CD4-positive, alpha-beta T cell treated with Interleukin-12 subunit alpha and Interleukin-12 subunit beta, for 1 hour (primary cell): ENCODE measurements at regions not wholly inside any gene's neighbourhood (a gene's known extent, or its start where the extent isn't known, plus 50 kb on each side); places are given as distances from the start of the nearest gene placed in this dataset.

Experiments
- DNase-seq: peaks from one replicate; pipeline ENCODE4 v3.0.0-alpha.2; 2020

GRCh38 chr22:48376936-48377712, 1450.5 kb downstream of the BRD1 start:
- DNase-seq, result no peak

- no peak for DNase-seq
These were observed 1451.2 kb downstream of the BRD1 start for GRCh38 chr22:48376428-48376827.

- DNase-seq, result no peak
These were observed 1454.0 kb downstream of the BRD1 start for GRCh38 chr22:48373626-48374173.

DNA sequence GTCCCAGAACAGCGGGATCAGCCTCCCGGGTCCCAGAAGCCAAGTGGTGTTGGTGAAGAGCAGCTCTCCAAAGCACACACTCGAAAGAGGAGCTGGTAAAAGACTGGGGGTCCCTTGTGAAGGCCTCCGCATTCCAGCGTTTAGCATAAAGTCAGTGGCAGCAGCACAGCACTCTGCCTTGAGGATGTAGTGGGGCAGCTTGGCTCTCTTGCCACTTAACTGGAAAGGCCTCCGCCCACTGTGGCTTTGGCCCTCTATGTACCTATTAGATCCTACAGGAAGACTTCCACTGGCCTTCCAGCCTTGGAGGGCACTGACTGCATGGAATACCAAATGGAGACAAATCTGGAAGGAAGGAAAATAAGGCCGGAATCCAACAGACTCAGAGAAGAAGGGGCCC, 1455.3 kb downstream of the BRD1 start:
- DNase-seq, result no peak

DNA sequence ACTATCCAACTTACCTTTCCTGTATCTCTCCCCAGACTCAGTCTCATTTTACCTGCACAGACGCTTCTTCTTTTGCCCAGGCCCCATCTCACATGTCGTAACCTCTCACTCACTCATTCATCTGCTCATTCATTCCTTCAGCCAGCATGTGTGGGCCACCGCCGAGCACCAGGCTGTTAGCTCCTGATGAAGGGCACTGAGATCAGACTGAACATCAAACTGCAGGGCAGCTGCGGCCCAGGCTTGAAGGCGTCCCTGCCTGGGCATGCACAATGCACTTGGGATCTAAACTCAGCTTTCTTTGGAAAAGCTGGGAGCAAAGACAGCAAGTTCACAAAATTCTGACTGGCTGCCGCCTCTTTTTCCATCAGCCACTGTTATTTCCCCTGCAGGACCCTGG, 1456.3 kb downstream of the BRD1 start:
- no peak for DNase-seq

GRCh38 chr22:48370508-48371325, 1457.0 kb downstream of the BRD1 start:
- no peak for DNase-seq

- DNase-seq, result no peak
These were observed 1457.7 kb downstream of the BRD1 start for GRCh38 chr22:48369789-48370507.

DNA sequence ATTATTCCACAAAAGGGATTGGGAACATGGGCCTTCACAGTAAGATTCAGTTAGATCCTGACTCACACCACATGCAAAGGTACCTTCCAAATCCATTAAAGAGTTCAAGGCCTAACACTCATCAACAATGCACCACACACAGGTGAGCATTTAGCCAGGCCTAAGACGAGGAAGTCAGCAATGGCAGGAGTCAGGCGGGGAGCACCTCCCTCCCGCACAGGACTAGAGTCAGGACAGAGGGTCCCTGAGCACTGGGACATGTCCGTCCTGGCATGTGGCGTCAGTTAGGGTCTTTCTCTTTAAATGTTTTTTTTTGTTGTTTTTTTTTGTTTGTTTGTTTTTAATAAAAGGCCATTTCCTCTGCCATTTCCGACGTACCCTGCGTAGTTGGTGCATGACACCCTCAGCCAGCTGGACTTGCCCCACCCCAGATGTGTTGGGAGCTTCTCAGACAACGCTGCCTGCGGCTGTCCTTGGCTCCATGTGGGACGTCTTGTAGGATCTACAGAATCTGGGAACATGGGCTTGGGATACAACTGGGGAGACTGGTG, 1458.6 kb downstream of the BRD1 start:
- DNase-seq, result no peak

- no peak for DNase-seq
These were observed 1459.9 kb downstream of the BRD1 start for GRCh38 chr22:48367731-48368130.

GRCh38 chr22:48366591-48366990, 1461.1 kb downstream of the BRD1 start:
- DNase-seq, result no peak

GRCh38 chr22:48366056-48366455, 1461.6 kb downstream of the BRD1 start:
- DNase-seq, result no peak

DNA sequence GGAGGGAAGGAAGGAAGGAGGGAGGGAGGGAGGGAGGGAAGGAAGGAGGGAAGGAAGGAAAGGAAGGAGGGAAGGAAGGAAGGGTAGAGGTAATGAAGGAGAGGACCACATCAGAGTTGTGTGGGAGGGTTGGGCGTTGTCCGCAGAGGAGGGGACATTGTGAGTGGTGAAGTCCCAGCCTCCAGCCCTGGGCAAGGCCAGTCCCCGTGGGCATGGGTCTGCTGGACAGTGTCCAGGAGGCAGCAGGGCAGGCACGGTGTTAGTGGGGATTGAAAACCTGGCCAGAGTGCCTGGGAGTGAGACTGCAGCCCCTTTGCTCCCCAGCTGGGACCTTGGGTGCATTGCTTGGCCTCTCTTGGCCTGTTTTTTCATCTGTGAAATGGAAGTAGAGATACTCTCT, 1462.3 kb downstream of the BRD1 start:
- DNase-seq, result no peak

- DNase-seq, result no peak
These were observed 1464.8 kb downstream of the BRD1 start for GRCh38 chr22:48362721-48363404.

GRCh38 chr22:48361099-48361639, 1466.5 kb downstream of the BRD1 start:
- no peak for DNase-seq

GRCh38 chr22:48359613-48359965, 1468.1 kb downstream of the BRD1 start:
- no peak for DNase-seq

- no peak for DNase-seq
These were observed 1468.6 kb downstream of the BRD1 start for GRCh38 chr22:48358886-48359612.

DNA sequence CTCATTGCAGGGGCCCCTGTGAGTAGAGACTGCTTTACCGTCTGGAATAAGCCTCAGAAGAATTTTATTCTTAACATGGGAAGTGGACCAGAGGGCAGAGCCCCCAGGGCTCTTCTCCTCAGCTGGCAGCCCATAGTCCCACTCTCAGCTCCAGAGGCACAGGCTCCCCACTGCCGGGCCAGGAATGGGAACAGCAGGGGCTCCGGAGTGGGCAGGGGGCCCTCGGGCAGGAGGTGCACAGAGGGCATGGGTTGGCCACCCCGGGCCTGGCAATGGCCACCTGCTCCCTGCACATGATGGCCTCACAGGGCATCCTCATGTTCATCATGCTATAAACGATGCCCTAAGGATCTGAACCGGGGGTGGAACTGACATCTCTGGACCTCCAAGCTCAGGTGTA, 1469.7 kb downstream of the BRD1 start:
- no peak for DNase-seq

GRCh38 chr22:48357196-48357595, 1470.5 kb downstream of the BRD1 start:
- DNase-seq, result no peak

GRCh38 chr22:48356731-48357130, 1470.9 kb downstream of the BRD1 start:
- DNase-seq, result no peak

DNA sequence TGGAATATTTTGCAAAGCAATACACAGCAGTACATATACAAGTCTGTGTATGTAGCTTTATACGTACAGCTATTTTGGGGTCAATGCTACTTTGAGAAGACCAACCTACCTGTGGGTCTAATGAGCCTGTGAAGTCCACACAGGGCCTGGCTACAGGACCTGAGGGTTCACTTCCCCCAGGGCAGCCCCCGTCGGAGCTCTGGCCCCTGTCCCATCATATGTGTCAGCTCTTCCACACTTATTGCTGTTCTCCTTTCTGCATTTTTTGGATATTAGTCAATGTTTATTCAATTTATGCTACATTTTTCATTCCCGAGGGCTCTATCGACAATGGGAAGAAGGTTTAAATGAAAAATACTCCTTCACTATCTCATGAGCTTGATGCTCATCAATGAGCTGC, 1473.6 kb downstream of the BRD1 start:
- no peak for DNase-seq
